Mammary epithelial cell (primary cell): ENCODE measurements at regions not wholly inside any gene's neighbourhood (a gene's known extent, or its start where the extent isn't known, plus 50 kb on each side); places are given as distances from the start of the nearest gene placed in this dataset.

Source experiments
- CTCF ChIP-seq, 2 donors: IDR thresholded peaks in 1 of 2; conservative IDR thresholded peaks in 1 of 2; 2 replicates each; pipeline ENCODE4 v1.5.1; 2011 to 2012; ENCODE audit warnings: inconsistent platforms in 2 of 2, low read length in 2 of 2, mild to moderate bottlenecking in 2 of 2, control low read depth in 1 of 2, low read depth in 1 of 2; ENCODE audit not compliant: insufficient read depth in 1 of 2; ENCODE audit errors: extremely low read depth in 1 of 2
- EZH2 ChIP-seq: IDR thresholded peaks from 2 replicates; pipeline ENCODE4 v1.6.1; 2012; ENCODE audit warnings: low read length, inconsistent platforms, borderline replicate concordance

- TF ChIP-seq EZH2, result no peak
- TF ChIP-seq CTCF (conservative IDR thresholded peaks at IDR 0.05 in 1 of 2, IDR thresholded peaks at IDR 0.05 in 1 of 2; ENCODE audit: extremely low read depth in 1 of 2, insufficient read depth in 1 of 2, low read depth in 1 of 2, low read length in 2 of 2), result no peak
Observed at GRCh38 chr4:101701551-101701950, 89.0 kb upstream of the BANK1 start.
